GM12878 (cell line): ENCODE measurements at regions not wholly inside any gene's neighbourhood (a gene's known extent, or its start where the extent isn't known, plus 50 kb on each side); places are given as distances from the start of the nearest gene placed in this dataset.

Experiments
- ATAC-seq: fragments of 200-7000 bp; cut with Tn5 transposase; 3 replicates; pipeline ENCODE4 v1.9.1; 2020; ENCODE audit warnings: mild to moderate bottlenecking, moderate library complexity
- BruUV-seq: library from RNA; stranded (reverse); fragments of 400-500 nt; replicated peaks from 2 replicates; lab custom pipeline; 2021; lab: Mats Ljungman, UMichigan
- CTCF ChIA-PET: fragments of 300-600 bp; sonication (Branson Sonifier 250); formaldehyde crosslinking; extraction: SDS; loops from one replicate; lab custom pipeline; 2021; ENCODE audit warnings: inconsistent platforms; lab: Yijun Ruan, JAX
- POLR2A ChIA-PET: fragments of 350-600 bp; formaldehyde crosslinking; extraction: SDS; loops from one replicate; lab custom pipeline; 2021; ENCODE audit warnings: inconsistent platforms; lab: Charles Lee
- RAD21 ChIA-PET: fragments of 300-600 bp; sonication (Branson Sonifier 250); formaldehyde crosslinking; loops from one replicate; lab custom pipeline; 2023; ENCODE audit warnings: antibody characterized with exemption; ENCODE audit not compliant: unreplicated experiment; lab: Charles Lee
- SMC1A ChIA-PET: fragments of 300-600 bp; sonication (Branson Sonifier 250); formaldehyde crosslinking; loops from one replicate; lab custom pipeline; 2023; ENCODE audit not compliant: unreplicated experiment, uncharacterized antibody; lab: Charles Lee
- DNase-seq: peaks from one replicate; pipeline ENCODE4 v3.0.0-alpha.2; 2011; ENCODE audit warnings: low read depth, low spot score
- FAIRE-seq: peaks from 3 replicates; lab custom pipeline; 2011; peaks lifted over from hg19 to GRCh38; lab: Jason Lieb, UNC
- H2AFZ ChIP-seq: 2 replicates; pipeline ENCODE4 v1.6.0; 2011; ENCODE audit warnings: low read depth, low read length, control low read depth; ENCODE audit not compliant: control insufficient read depth
- H3K27ac ChIP-seq: 2 replicates; pipeline ENCODE4 v1.5.1; 2011; ENCODE audit warnings: control low read depth; ENCODE audit not compliant: control insufficient read depth, insufficient read depth
- H3K27me3 ChIP-seq, 2 experiments: replicated peaks in 1 of 2; 2 replicates each; pipeline versions ENCODE4 v1.6.0 to v1.6.1; 2011; ENCODE audit warnings: low read length in 1 of 2; ENCODE audit not compliant: control insufficient read depth in 2 of 2, insufficient read depth in 2 of 2
- H3K36me3 ChIP-seq, 2 experiments: 2 replicates each; pipeline ENCODE4 v1.5.1; 2011; ENCODE audit warnings: low read length in 1 of 2; ENCODE audit not compliant: control insufficient read depth in 2 of 2, insufficient read depth in 2 of 2
- H3K4me1 ChIP-seq: 2 replicates; pipeline ENCODE4 v1.6.1; 2011; ENCODE audit warnings: mild to moderate bottlenecking, low read length, moderate library complexity, mixed read lengths; ENCODE audit not compliant: control insufficient read depth, insufficient read depth
- H3K4me2 ChIP-seq: 2 replicates; pipeline ENCODE4 v1.6.0; 2011; ENCODE audit warnings: control low read depth; ENCODE audit not compliant: control insufficient read depth, insufficient read depth
- H3K4me3 ChIP-seq: fragments of 200-600 bp; sonication (generic); 2 replicates; pipeline ENCODE4 v1.5.1; 2016
- H3K79me2 ChIP-seq: 2 replicates; pipeline ENCODE4 v1.6.0; 2011; ENCODE audit warnings: low read length; ENCODE audit not compliant: control insufficient read depth, insufficient read depth
- H3K9ac ChIP-seq: 2 replicates; pipeline ENCODE4 v1.8.0; 2011; ENCODE audit warnings: low read length, control low read depth, mixed read lengths; ENCODE audit not compliant: control insufficient read depth, insufficient read depth
- H3K9me3 ChIP-seq: replicated peaks from 3 replicates; pipeline ENCODE4 v1.5.1; 2011; ENCODE audit warnings: mild to moderate bottlenecking, low read length; ENCODE audit not compliant: control insufficient read depth, insufficient read depth
- H4K20me1 ChIP-seq: 2 replicates; pipeline ENCODE4 v1.6.0; 2011; ENCODE audit not compliant: control insufficient read depth, insufficient read depth
- ATF3 ChIP-seq: IDR thresholded peaks from 2 replicates; pipeline ENCODE4 v1.6.1; 2011; ENCODE audit warnings: low read depth, mild to moderate bottlenecking, low read length, moderate library complexity, borderline replicate concordance; ENCODE audit errors: extremely low read depth
- BCLAF1 ChIP-seq: fragments of 450-650 bp; IDR thresholded peaks from 2 replicates; pipeline ENCODE4 v1.6.1; 2017; ENCODE audit warnings: antibody characterized with exemption, mild to moderate bottlenecking, moderate library complexity
- FOS ChIP-seq: IDR thresholded peaks from 3 replicates; pipeline ENCODE4 v1.6.1; 2011; ENCODE audit warnings: borderline replicate concordance; ENCODE audit not compliant: insufficient read length; ENCODE audit errors: extremely low read depth
- FOXM1 ChIP-seq: IDR thresholded peaks from 2 replicates; pipeline ENCODE4 v1.6.1; 2012; ENCODE audit warnings: low read depth, mild to moderate bottlenecking, inconsistent platforms, low read length, moderate library complexity
- HDAC6 ChIP-seq: fragments of 200-600 bp; sonication (generic); IDR thresholded peaks from one replicate; pipeline ENCODE4 v1.8.0; 2017; ENCODE audit warnings: antibody characterized with exemption; ENCODE audit not compliant: unreplicated experiment
- IKZF2 ChIP-seq, 2 experiments: fragments of 450-650 bp; IDR thresholded peaks; 2 replicates each; pipeline ENCODE4 v1.6.1; 2017; ENCODE audit warnings: mild to moderate bottlenecking in 2 of 2, moderate library complexity in 2 of 2
- NFYA ChIP-seq: IDR thresholded peaks from 2 replicates; pipeline ENCODE4 v1.6.1; 2011; ENCODE audit warnings: low read depth, mild to moderate bottlenecking, low read length, improper control_type of control experiment, borderline replicate concordance
- NR2F1 ChIP-seq: fragments of 450-650 bp; conservative IDR thresholded peaks from 2 replicates; pipeline ENCODE4 v1.6.1; 2017; ENCODE audit warnings: mild to moderate bottlenecking
- RELA ChIP-seq: fragments of 450-650 bp; IDR thresholded peaks from 2 replicates; pipeline ENCODE4 v1.8.0; 2014; ENCODE audit warnings: borderline replicate concordance; ENCODE audit not compliant: partially characterized antibody
- SIN3A ChIP-seq: IDR thresholded peaks from 2 replicates; pipeline ENCODE4 v1.6.1; 2012; ENCODE audit warnings: low read depth, low read length, improper control_type of control experiment
- SMAD1 ChIP-seq: fragments of 450-650 bp; IDR thresholded peaks from 2 replicates; pipeline ENCODE4 v1.6.1; 2018; ENCODE audit warnings: mild to moderate bottlenecking, low read depth; ENCODE audit not compliant: partially characterized antibody
- SMAD5 ChIP-seq: IDR thresholded peaks from 2 replicates; pipeline ENCODE4 v1.6.1; 2016; ENCODE audit warnings: antibody characterized with exemption, low read depth
- SMARCA5 ChIP-seq: fragments of 450-650 bp; IDR thresholded peaks from 2 replicates; pipeline ENCODE4 v1.6.1; 2017; ENCODE audit warnings: mild to moderate bottlenecking
- TCF7 ChIP-seq: IDR thresholded peaks from 2 replicates; pipeline ENCODE4 v1.6.1; 2014; ENCODE audit warnings: antibody characterized with exemption, borderline replicate concordance
- ZNF274 ChIP-seq: IDR thresholded peaks from one replicate; pipeline ENCODE4 v1.8.0; 2011; ENCODE audit not compliant: insufficient read length, insufficient read depth
- WGBS: methylation state at CpG from one replicate; pipeline ENCODE4 v1.1.6; 2016; ENCODE audit warnings: low lambda C conversion rate; ENCODE audit not compliant: insufficient replicate concordance, insufficient coverage; ENCODE audit errors: missing lambda C conversion rate; 5-methylcytosine and 5-hydroxymethylcytosine counted together
- in situ Hi-C: fragments of 300-500 bp; cut with MboI; formaldehyde crosslinking; loops from 9 replicates; pipeline ENCODE4 v1.14.3; 2018; ENCODE audit warnings: mixed read lengths
- intact Hi-C: fragments of 100-400 bp; cut with micrococcal nuclease; formaldehyde crosslinking; loops from one replicate; pipeline ENCODE4 v1.14.2; 2022; ENCODE audit not compliant: unreplicated experiment

- ChIA-PET SMC1A (no interaction called here), RAD21 (no interaction called here), POLR2A (no interaction called here)
- TF ChIP-seq FOXM1, result no peak
- no peak for TF ChIP-seq SMAD1
- TF ChIP-seq SMAD5, result no peak
- TF ChIP-seq FOS, result no peak
- TF ChIP-seq, all 136 proteins: peak for 0
- Histone ChIP-seq H3K27me3 (no peaks in the 10 kb centered on the region), H3K4me2 (no peak overlapping the region), H3K9ac (no peak overlapping the region), H3K4me3 (no peak overlapping the region), H2AFZ (no peak overlapping the region), H4K20me1 (no peaks in the 10 kb centered on the region), H3K79me2 (no peaks in the 10 kb centered on the region), H3K27ac (no peak overlapping the region), H3K9me3 (no peaks in the 10 kb centered on the region), H3K4me1 (no peaks in the 10 kb centered on the region), H3K36me3 (no peaks in the 10 kb centered on the region)
- CTCF ChIA-PET, result no interaction called here
- FAIRE-seq (no peak), DNase-seq (no peak), ATAC-seq (no peak)
- 23% methylated on average over 2 of the region's 2 CpGs for WGBS
- BruUV-seq, result no TSS peak
- in situ Hi-C loops, result no loop called here
- intact Hi-C loops, result no loop called here
Observed at GRCh38 chr5:128763321-128763720, 202.0 kb upstream of the SLC27A6 start.

- no peak overlapping the region for H2AFZ ChIP-seq
- H3K79me2 ChIP-seq, result no peaks in the 10 kb centered on the region
- intact Hi-C loops, result no loop called here
- no peak for ATAC-seq
- no peaks in the 10 kb centered on the region for H3K36me3 ChIP-seq
- FAIRE-seq, result no peak
- ChIA-PET CTCF (interaction anchor here (0.6 kb wide), 1 partner anchor 20 kb away, joined by 3 read pairs; no protein-coding TSS in a partner anchor), SMC1A (no interaction called here), POLR2A (no interaction called here), RAD21 (no interaction called here)
- no peaks in the 10 kb centered on the region for H3K9me3 ChIP-seq
- H3K27ac ChIP-seq, result no peak overlapping the region
- H3K4me3 ChIP-seq, result no peak overlapping the region
- DNase-seq, result no peak
- no peak overlapping the region for H3K4me2 ChIP-seq
- no peaks in the 10 kb centered on the region for H4K20me1 ChIP-seq
- WGBS, result 10% methylated on average over 4 of the region's 4 CpGs
- in situ Hi-C loops, result no loop called here
- TF ChIP-seq NR2F1, result no peak
- TF ChIP-seq SMARCA5, result no peak
- TF ChIP-seq ZNF274, result no peak
- no peak for TF ChIP-seq TCF7
- no peak for TF ChIP-seq HDAC6
- no peak for TF ChIP-seq IKZF2 (IDR thresholded peaks at IDR 0.05)
- no peak for TF ChIP-seq BCLAF1
- TF ChIP-seq SMAD1, result no peak
- TF ChIP-seq SMAD5, result no peak
- TF ChIP-seq SIN3A, result no peak
- no peak for TF ChIP-seq NFYA
- no peak for TF ChIP-seq ATF3
- TF ChIP-seq RELA, result no peak
- H3K27me3 ChIP-seq, result no peaks in the 10 kb centered on the region
- no peaks in the 10 kb centered on the region for H3K4me1 ChIP-seq
- H3K9ac ChIP-seq, result no peak overlapping the region
- no TSS peak for BruUV-seq
Observed at GRCh38 chr5:128764601-128765310, 200.5 kb upstream of the SLC27A6 start.
